GM21576 (cell line): ENCODE measurements at regions not wholly inside any gene's neighbourhood (a gene's known extent, or its start where the extent isn't known, plus 50 kb on each side); places are given as distances from the start of the nearest gene placed in this dataset.
"Not testable (repeated sequence)": the region's sequence is repeated elsewhere in the genome, so short reads cannot be mapped to it uniquely, and the experiment has no call there.

Experiments
- ATAC-seq: cut with Tn5 transposase; IDR thresholded peaks from one replicate; pipeline ENCODE4 v1.9.1; 2021; ENCODE audit warnings: mild to moderate bottlenecking, moderate library complexity; ENCODE audit not compliant: unreplicated experiment

GRCh38 chrX:74251006-74251930 lies 52.7 kb upstream of the ZCCHC13 start:
- ATAC-seq = no peak

- no peak for ATAC-seq
These were observed 53.4 kb upstream of the ZCCHC13 start for GRCh38 chrX:74250574-74250973.

GRCh38 chrX:74249963-74250362 lies 54.0 kb upstream of the ZCCHC13 start:
- ATAC-seq = no peak

GRCh38 chrX:74248889-74249288 lies 55.1 kb upstream of the ZCCHC13 start:
- no peak for ATAC-seq

- no peak for ATAC-seq
These were observed 57.5 kb upstream of the ZCCHC13 start for GRCh38 chrX:74246524-74246923.

GRCh38 chrX:74242484-74243138 lies 61.4 kb upstream of the ZCCHC13 start:
- ATAC-seq = no peak

GRCh38 chrX:74242050-74242449 lies 61.9 kb upstream of the ZCCHC13 start:
- no peak for ATAC-seq

GRCh38 chrX:74238771-74239170 lies 65.2 kb upstream of the ZCCHC13 start:
- ATAC-seq = no peak

GRCh38 chrX:74234818-74235217 lies 69.2 kb upstream of the ZCCHC13 start:
- ATAC-seq = no peak

GRCh38 chrX:74232859-74233258 lies 71.1 kb upstream of the ZCCHC13 start:
- ATAC-seq = no peak

GRCh38 chrX:74231625-74232024 lies 72.4 kb upstream of the ZCCHC13 start:
- no peak for ATAC-seq

- ATAC-seq = no peak
These were observed 73.9 kb upstream of the ZCCHC13 start for GRCh38 chrX:74230094-74230493.

- ATAC-seq = no peak
These were observed 78.9 kb upstream of the ZCCHC13 start for GRCh38 chrX:74225111-74225510.

GRCh38 chrX:74220277-74220676 lies 83.7 kb upstream of the ZCCHC13 start:
- ATAC-seq = no peak

- ATAC-seq = no peak
These were observed 85.1 kb upstream of the ZCCHC13 start for GRCh38 chrX:74218895-74219294.

GRCh38 chrX:74216421-74216820 lies 87.6 kb upstream of the ZCCHC13 start:
- no peak for ATAC-seq

- ATAC-seq = no peak
These were observed 92.1 kb upstream of the ZCCHC13 start for GRCh38 chrX:74211911-74212310.

GRCh38 chrX:74207539-74207938 lies 96.4 kb upstream of the ZCCHC13 start:
- ATAC-seq = no peak

GRCh38 chrX:74195605-74196004 lies 108.4 kb upstream of the ZCCHC13 start:
- ATAC-seq = no peak

- ATAC-seq = no peak
These were observed 108.9 kb upstream of the ZCCHC13 start for GRCh38 chrX:74195120-74195519.

- no peak for ATAC-seq
These were observed 116.8 kb upstream of the ZCCHC13 start for GRCh38 chrX:74187211-74187610.

GRCh38 chrX:74183047-74183446 lies 120.9 kb upstream of the ZCCHC13 start:
- not testable (repeated sequence) for ATAC-seq
